ENCODE measurements at regions not wholly inside any gene's neighbourhood (a gene's known extent, or its start where the extent isn't known, plus 50 kb on each side); places are given as distances from the start of the nearest gene placed in this dataset.

DNA sequence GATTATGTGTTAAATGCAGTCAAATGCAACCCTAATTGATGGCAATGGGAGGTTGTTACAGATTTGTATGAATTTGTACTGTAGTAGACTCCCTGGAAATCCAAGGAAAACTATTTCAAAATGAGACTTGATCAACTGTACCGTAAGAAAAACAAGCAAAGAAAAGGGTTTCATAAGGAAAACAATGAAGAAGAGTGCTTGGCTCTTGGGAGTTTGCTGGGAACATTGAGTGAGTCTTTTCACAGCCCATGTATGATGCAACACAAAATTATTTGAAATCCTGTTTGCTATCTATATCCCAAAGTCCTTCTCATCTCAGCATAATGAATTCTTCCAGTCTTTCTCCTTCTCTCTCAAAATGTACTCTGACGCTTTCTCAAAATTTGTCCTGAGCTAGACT is 67.0 kb upstream of the OSR1 start:
- no peaks in the 10 kb centered on the region for H3K79me2 ChIP-seq (ENCODE audit: control insufficient read depth, insufficient read depth, low read length, unreplicated experiment)
- no peak overlapping the region for H3K27ac ChIP-seq (ENCODE audit: low read depth, low read length)
- no peaks in the 10 kb centered on the region for H3K27me3 ChIP-seq (ENCODE audit: insufficient read depth, low read length)
- no peaks in the 10 kb centered on the region for H3K36me3 ChIP-seq (ENCODE audit: insufficient read depth, low read length)
- H3K4me3 ChIP-seq (ENCODE audit: low read depth, low read length), result no peak overlapping the region
- H3K4me1 ChIP-seq (ENCODE audit: control insufficient read depth, insufficient read depth, low read length, unreplicated experiment), result peaks cover 10% of the 10 kb centered on the region
- H2AFZ ChIP-seq (ENCODE audit: low read length, unreplicated experiment), result no peak overlapping the region

DNA sequence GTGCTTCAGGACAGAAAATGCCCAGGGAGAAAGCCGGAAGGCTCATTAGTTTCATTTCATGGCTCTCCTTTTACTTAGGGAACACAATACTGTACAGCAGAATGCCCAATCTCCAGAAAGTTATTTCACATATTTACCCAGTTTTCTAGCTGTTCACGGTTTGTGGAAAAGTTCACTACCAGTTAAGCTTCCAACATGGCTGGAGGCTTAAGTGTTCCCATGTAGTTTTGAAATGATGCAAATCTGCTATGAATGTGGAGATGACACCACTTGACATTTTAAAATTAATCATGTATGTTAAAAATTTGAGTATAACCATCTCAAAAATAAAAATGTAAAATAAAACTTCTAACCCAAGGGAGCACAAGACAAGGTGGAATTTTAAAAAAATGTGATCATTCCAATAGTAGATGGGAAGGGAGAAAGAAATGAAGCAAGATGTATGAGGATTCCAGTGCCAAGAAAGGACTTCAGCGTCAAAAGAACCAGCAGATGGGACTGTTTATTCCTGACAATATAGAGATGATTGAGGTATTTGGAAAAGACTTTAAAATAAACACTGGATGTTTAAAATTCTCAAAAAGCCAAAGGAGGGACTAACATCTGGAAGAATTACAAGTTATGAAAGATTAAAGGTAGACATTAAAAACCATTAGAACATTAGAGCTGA is 60.9 kb upstream of the OSR1 start:
- no peak overlapping the region for H2AFZ ChIP-seq (ENCODE audit: low read length, unreplicated experiment)
- no peaks in the 10 kb centered on the region for H3K79me2 ChIP-seq (ENCODE audit: control insufficient read depth, insufficient read depth, low read length, unreplicated experiment)
- no peaks in the 10 kb centered on the region for H3K27me3 ChIP-seq (ENCODE audit: insufficient read depth, low read length)
- no peak overlapping the region for H3K27ac ChIP-seq (ENCODE audit: low read depth, low read length)
- no peak overlapping the region for H3K4me3 ChIP-seq (ENCODE audit: low read depth, low read length)
- H3K36me3 ChIP-seq (ENCODE audit: insufficient read depth, low read length), result no peaks in the 10 kb centered on the region
- H3K4me1 ChIP-seq (ENCODE audit: control insufficient read depth, insufficient read depth, low read length, unreplicated experiment), result no peaks in the 10 kb centered on the region

DNA sequence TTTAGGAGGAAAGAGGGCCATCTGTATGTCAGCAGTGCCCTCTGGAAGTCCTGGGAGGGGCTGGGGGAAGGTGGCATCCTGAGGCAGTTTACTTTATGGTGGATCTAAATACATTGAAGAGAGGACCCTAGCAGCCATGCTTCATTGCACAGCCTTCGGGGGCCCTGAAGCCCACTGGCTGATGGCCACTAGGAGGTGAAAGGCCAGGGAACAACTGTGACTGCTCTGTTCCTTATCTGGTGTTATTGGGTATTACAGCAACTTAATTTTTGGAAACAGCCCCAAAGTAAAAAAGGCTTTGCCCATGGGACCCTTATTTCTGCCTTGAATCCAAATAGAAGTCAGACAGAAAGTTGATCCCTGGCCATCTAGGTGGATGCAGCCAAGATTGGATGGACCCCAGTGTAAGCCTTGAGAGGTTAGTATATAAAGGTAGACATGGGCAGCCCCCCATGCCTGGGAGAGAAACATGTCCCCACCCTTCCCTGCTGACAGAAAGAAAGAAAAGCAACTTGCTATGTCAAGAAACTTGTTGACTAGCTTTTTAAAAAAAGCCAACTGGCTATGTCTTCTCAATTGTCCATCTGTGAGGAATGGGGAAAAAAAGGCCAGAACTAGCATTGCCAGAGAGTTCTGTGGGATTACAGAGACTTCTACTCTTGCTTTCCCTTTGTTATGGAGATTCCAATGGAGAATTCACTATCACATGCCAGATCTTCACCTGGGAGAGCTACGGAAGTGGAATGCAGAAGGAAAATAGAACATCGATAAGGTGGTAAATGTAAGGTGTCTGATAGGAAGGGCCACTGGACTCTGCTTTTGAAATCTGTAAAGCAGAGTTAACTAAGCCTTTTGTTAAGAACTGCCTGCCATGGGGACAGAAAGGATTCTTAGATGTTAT is 58.6 kb upstream of the OSR1 start:
- Histone ChIP-seq H3K4me1 (ENCODE audit: control insufficient read depth, insufficient read depth, low read length, unreplicated experiment) (no peaks in the 10 kb centered on the region), H3K79me2 (ENCODE audit: control insufficient read depth, insufficient read depth, low read length, unreplicated experiment) (no peaks in the 10 kb centered on the region), H3K27ac (ENCODE audit: low read depth, low read length) (no peak overlapping the region), H3K4me3 (ENCODE audit: low read depth, low read length) (no peak overlapping the region), H3K27me3 (ENCODE audit: insufficient read depth, low read length) (no peaks in the 10 kb centered on the region), H2AFZ (ENCODE audit: low read length, unreplicated experiment) (no peak overlapping the region), H3K36me3 (ENCODE audit: insufficient read depth, low read length) (no peaks in the 10 kb centered on the region)

DNA sequence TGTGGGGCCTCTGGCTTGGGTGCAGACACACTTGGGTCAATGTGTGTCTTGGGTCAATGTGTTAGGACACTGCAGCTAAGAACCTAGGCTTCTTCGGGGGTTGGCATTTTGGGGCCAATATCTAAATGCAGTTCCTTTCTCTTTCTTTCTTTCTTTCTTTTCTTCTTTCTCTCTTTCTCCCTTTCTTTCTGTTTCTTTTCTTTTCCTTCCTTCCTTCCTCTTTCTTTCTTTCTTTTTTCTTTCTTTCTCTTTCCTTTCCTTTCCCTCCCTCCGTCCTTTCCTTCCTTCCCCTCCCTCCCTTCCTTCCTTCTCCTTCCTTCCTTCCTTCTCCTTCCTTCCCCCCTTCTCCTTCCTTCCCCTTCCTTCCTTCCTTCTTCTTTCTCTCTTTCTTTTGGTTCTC is 57.7 kb upstream of the OSR1 start:
- H3K79me2 ChIP-seq (ENCODE audit: control insufficient read depth, insufficient read depth, low read length, unreplicated experiment), result no peaks in the 10 kb centered on the region
- H3K4me3 ChIP-seq (ENCODE audit: low read depth, low read length), result no peak overlapping the region
- H3K27ac ChIP-seq (ENCODE audit: low read depth, low read length), result no peak overlapping the region
- no peaks in the 10 kb centered on the region for H3K36me3 ChIP-seq (ENCODE audit: insufficient read depth, low read length)
- H2AFZ ChIP-seq (ENCODE audit: low read length, unreplicated experiment), result peak overlapping the region; percentile 52
- no peaks in the 10 kb centered on the region for H3K27me3 ChIP-seq (ENCODE audit: insufficient read depth, low read length)
- H3K4me1 ChIP-seq (ENCODE audit: control insufficient read depth, insufficient read depth, low read length, unreplicated experiment), result no peaks in the 10 kb centered on the region

DNA sequence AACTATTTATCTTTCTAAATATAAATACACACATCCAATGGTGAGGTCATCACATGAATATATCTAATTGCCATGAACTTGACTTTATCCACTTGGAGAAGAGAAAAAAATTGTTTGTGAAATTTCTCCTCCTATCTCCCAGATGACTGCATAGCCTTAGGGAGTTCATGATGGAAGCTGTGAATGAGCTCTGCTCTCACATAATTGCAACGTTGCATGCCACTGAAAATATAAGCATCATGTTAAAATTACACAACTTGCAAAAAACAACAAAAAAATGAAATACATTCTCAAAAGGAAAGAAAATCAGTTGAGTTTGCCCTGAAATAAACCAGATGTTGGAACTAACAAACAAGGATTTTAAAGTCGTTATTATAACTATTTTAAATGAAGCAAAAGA is 50.6 kb upstream of the OSR1 start:
- H3K36me3 ChIP-seq (ENCODE audit: insufficient read depth, low read length), result no peaks in the 10 kb centered on the region
- H3K27me3 ChIP-seq (ENCODE audit: insufficient read depth, low read length), result no peaks in the 10 kb centered on the region
- H3K4me3 ChIP-seq (ENCODE audit: low read depth, low read length), result no peak overlapping the region
- H3K27ac ChIP-seq (ENCODE audit: low read depth, low read length), result no peak overlapping the region
- no peaks in the 10 kb centered on the region for H3K79me2 ChIP-seq (ENCODE audit: control insufficient read depth, insufficient read depth, low read length, unreplicated experiment)
- no peaks in the 10 kb centered on the region for H3K4me1 ChIP-seq (ENCODE audit: control insufficient read depth, insufficient read depth, low read length, unreplicated experiment)
- H2AFZ ChIP-seq (ENCODE audit: low read length, unreplicated experiment), result no peak overlapping the region

DNA sequence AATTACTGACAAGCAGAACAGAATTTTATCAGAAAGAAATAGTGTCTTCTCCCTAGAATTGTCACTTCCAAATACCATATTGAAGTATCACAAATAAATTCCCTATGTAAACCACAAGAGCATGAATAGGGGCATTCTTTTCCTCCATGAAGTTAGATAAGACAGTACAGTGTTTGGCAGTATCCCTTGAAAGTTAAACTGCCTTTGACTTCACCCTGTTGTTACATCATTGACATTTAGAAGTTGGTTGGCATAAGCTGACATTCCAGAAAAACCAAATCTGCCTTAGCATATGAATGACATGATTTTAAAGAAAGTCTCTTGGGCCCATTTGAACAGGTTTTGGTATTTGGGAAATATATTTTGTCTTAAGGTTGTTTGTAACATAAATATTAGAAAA is 50.2 kb upstream of the OSR1 start:
- Histone ChIP-seq H3K27ac (ENCODE audit: low read depth, low read length) (no peak overlapping the region), H3K4me1 (ENCODE audit: control insufficient read depth, insufficient read depth, low read length, unreplicated experiment) (no peaks in the 10 kb centered on the region), H3K79me2 (ENCODE audit: control insufficient read depth, insufficient read depth, low read length, unreplicated experiment) (no peaks in the 10 kb centered on the region), H3K36me3 (ENCODE audit: insufficient read depth, low read length) (no peaks in the 10 kb centered on the region), H3K4me3 (ENCODE audit: low read depth, low read length) (no peak overlapping the region), H2AFZ (ENCODE audit: low read length, unreplicated experiment) (no peak overlapping the region), H3K27me3 (ENCODE audit: insufficient read depth, low read length) (no peaks in the 10 kb centered on the region)

Measured in ACC112 (cell line).